Endothelial cell of umbilical vein (primary cell): ENCODE measurements at regions not wholly inside any gene's neighbourhood (a gene's known extent, or its start where the extent isn't known, plus 50 kb on each side); places are given as distances from the start of the nearest gene placed in this dataset.

ENCODE experiments used
- BruUV-seq: library from RNA; stranded (reverse); fragments of 400-500 nt; replicated peaks from 2 replicates; lab custom pipeline; 2021; lab: Mats Ljungman, UMichigan
- CTCF ChIA-PET: fragments of 300-600, 350-600 bp; sonication (Branson Sonifier 250); formaldehyde crosslinking; loops from one replicate; lab custom pipeline; 2021; ENCODE audit warnings: antibody characterized with exemption, inconsistent platforms; lab: Charles Lee
- POLR2A ChIA-PET: fragments of 300-600, 350-600 bp; sonication (Branson Sonifier 250); formaldehyde crosslinking; loops from one replicate; lab custom pipeline; 2021; ENCODE audit warnings: antibody characterized with exemption, inconsistent platforms; lab: Charles Lee
- DNase-seq: peaks from one replicate; pipeline ENCODE4 v3.0.0-alpha.2; 2011; ENCODE audit warnings: low read depth, low spot score
- FAIRE-seq: peaks from 2 replicates; lab custom pipeline; 2011; peaks lifted over from hg19 to GRCh38; lab: Jason Lieb, UNC
- H2AFZ ChIP-seq: 2 replicates; pipeline ENCODE4 v1.6.0; 2012; ENCODE audit warnings: low read depth, low read length, control low read depth, inconsistent platforms
- H3K27ac ChIP-seq: 2 replicates; pipeline ENCODE4 v1.5.1; 2011; ENCODE audit warnings: low read depth, mild to moderate bottlenecking, control low read depth, low read length, moderate library complexity; ENCODE audit not compliant: insufficient read depth
- H3K27me3 ChIP-seq, 2 experiments: 2 replicates each; pipeline versions ENCODE4 v1.6.0 to v1.6.1; 2011; ENCODE audit warnings: low read length in 2 of 2, mixed read lengths in 1 of 2; ENCODE audit not compliant: control insufficient read depth in 2 of 2, insufficient read depth in 2 of 2
- H3K36me3 ChIP-seq, 2 experiments: 2 replicates in 1 of 2; 3 replicates in 1 of 2; pipeline ENCODE4 v1.5.1; 2011; ENCODE audit warnings: low read length in 2 of 2, mild to moderate bottlenecking in 1 of 2, moderate library complexity in 1 of 2; ENCODE audit not compliant: control insufficient read depth in 2 of 2, insufficient read depth in 2 of 2; ENCODE audit errors: extremely low read depth in 1 of 2
- H3K4me1 ChIP-seq: 3 replicates; pipeline ENCODE4 v1.5.1; 2011; ENCODE audit warnings: mild to moderate bottlenecking, low read length; ENCODE audit not compliant: control insufficient read depth, insufficient read depth; ENCODE audit errors: extremely low read depth
- H3K4me2 ChIP-seq: 2 replicates; pipeline ENCODE4 v1.6.1; 2011; ENCODE audit warnings: low read length, control low read depth, mixed read lengths; ENCODE audit not compliant: insufficient read depth
- H3K4me3 ChIP-seq, 3 experiments: fragments of 200-600 bp in 1 of 3; sonication (generic), shearing (Covaris generic) in 1 of 3; replicated peaks in 1 of 3; 2 replicates each; pipeline ENCODE4 v1.5.1; 2011 to 2016; ENCODE audit warnings: control low read depth in 3 of 3, low read length in 3 of 3, mild to moderate bottlenecking in 2 of 3, inconsistent platforms in 1 of 3, low read depth in 1 of 3, moderate library complexity in 1 of 3; ENCODE audit not compliant: insufficient read depth in 1 of 3
- H3K79me2 ChIP-seq: 2 replicates; pipeline ENCODE4 v1.6.0; 2012; ENCODE audit warnings: low read length, inconsistent platforms; ENCODE audit not compliant: control insufficient read depth, insufficient read depth
- H3K9ac ChIP-seq: replicated peaks from 2 replicates; pipeline ENCODE3; 2011; ENCODE audit warnings: low read length, control low read depth; ENCODE audit not compliant: insufficient read depth; ENCODE audit errors: extremely low read depth
- H3K9me1 ChIP-seq: replicated peaks from 3 replicates; pipeline ENCODE4 v1.6.0; 2011; ENCODE audit warnings: mild to moderate bottlenecking, low read length; ENCODE audit not compliant: control insufficient read depth, insufficient read depth; ENCODE audit errors: extremely low read depth
- H3K9me3 ChIP-seq: replicated peaks from 2 replicates; pipeline ENCODE4 v1.5.1; 2012; ENCODE audit warnings: low read length, inconsistent platforms; ENCODE audit not compliant: control insufficient read depth, insufficient read depth
- H4K20me1 ChIP-seq: replicated peaks from 2 replicates; pipeline ENCODE3; 2011; ENCODE audit warnings: mild to moderate bottlenecking, low read length; ENCODE audit not compliant: control insufficient read depth, insufficient read depth; ENCODE audit errors: extremely low read depth
- CTCF ChIP-seq, 2 donors: IDR thresholded peaks; 1 replicate in 1 of 2; 2 replicates in 1 of 2; pipeline ENCODE4 v1.5.1; 2011; ENCODE audit warnings: low read length in 2 of 2, mild to moderate bottlenecking in 2 of 2, moderate library complexity in 2 of 2, control low read depth in 1 of 2, inconsistent platforms in 1 of 2, low read depth in 1 of 2; ENCODE audit not compliant: insufficient read depth in 1 of 2; ENCODE audit errors: extremely low read depth in 1 of 2
- EZH2 ChIP-seq: IDR thresholded peaks from 2 replicates; pipeline ENCODE4 v1.6.1; 2012; ENCODE audit warnings: borderline replicate concordance, low read depth, mild to moderate bottlenecking, moderate library complexity, low read length, inconsistent platforms; ENCODE audit not compliant: severe bottlenecking
- FOS ChIP-seq: IDR thresholded peaks from 2 replicates; pipeline ENCODE4 v1.6.1; 2011; ENCODE audit warnings: mild to moderate bottlenecking, low read length, moderate library complexity, borderline replicate concordance; ENCODE audit not compliant: insufficient read depth
- GATA2 ChIP-seq: IDR thresholded peaks from 2 replicates; pipeline ENCODE4 v1.7.0; 2011; ENCODE audit warnings: low read depth, mild to moderate bottlenecking, moderate library complexity, mixed read lengths, low read length; ENCODE audit not compliant: insufficient read length, insufficient read depth
- JUN ChIP-seq: IDR thresholded peaks from 2 replicates; pipeline ENCODE4 v1.6.1; 2011; ENCODE audit warnings: borderline replicate concordance, low read depth; ENCODE audit not compliant: insufficient read length, insufficient read depth
- MAX ChIP-seq: IDR thresholded peaks from 2 replicates; pipeline ENCODE4 v1.6.1; 2011; ENCODE audit not compliant: insufficient read depth, insufficient read length
- MYC ChIP-seq: IDR thresholded peaks from one replicate; pipeline ENCODE4 v1.6.1; 2011; ENCODE audit warnings: mild to moderate bottlenecking, low read depth, low read length
- POLR2A ChIP-seq: IDR thresholded peaks from 2 replicates; pipeline ENCODE4 v1.6.1; 2012; ENCODE audit warnings: low read depth, mild to moderate bottlenecking, control low read depth, low read length
- POLR2AphosphoS5 ChIP-seq: IDR thresholded peaks from 2 replicates; pipeline ENCODE4 v1.6.1; 2012; ENCODE audit warnings: low read depth, mild to moderate bottlenecking, control low read depth, low read length, moderate library complexity; ENCODE audit not compliant: insufficient read depth
- dilution Hi-C: fragments of 300-500 bp; cut with MboI; formaldehyde crosslinking; loops from one replicate; pipeline ENCODE4 v1.15.0; 2019; ENCODE audit warnings: low sequenced_read_pairs; ENCODE audit not compliant: extremely low pct_ligation_motif_present
- intact Hi-C: fragments of 100-400 bp; cut with micrococcal nuclease; formaldehyde crosslinking; loops from one replicate; pipeline ENCODE4 v1.10.0; 2022

- no peak for FAIRE-seq
- no TSS peak for BruUV-seq
- CTCF ChIA-PET: no interaction called here
Measured at GRCh38 chr3:154616298-154616697, 186.3 kb upstream of the GPR149 start.

More at GRCh38 chr3:154616298-154616697, 186.3 kb upstream of the GPR149 start:
- H3K4me2 ChIP-seq: no peak overlapping the region
- dilution Hi-C loops (no loop called here), intact Hi-C loops (no loop called here)
- no peak for TF ChIP-seq POLR2A
- TF ChIP-seq JUN: no peak
- TF ChIP-seq CTCF (IDR thresholded peaks at IDR 0.05; ENCODE audit: extremely low read depth in 1 of 2, insufficient read depth in 1 of 2, low read depth in 1 of 2, low read length in 2 of 2): no peak
- TF ChIP-seq POLR2AphosphoS5: no peak
- no peak for TF ChIP-seq FOS
- no peak for TF ChIP-seq MYC
- no peak for TF ChIP-seq MAX
- no peak for TF ChIP-seq EZH2
- TF ChIP-seq GATA2: no peak
- H3K9ac ChIP-seq: no peak overlapping the region
- no peaks in the 10 kb centered on the region for H4K20me1 ChIP-seq
- no peaks in the 10 kb centered on the region for H3K27me3 ChIP-seq
- H3K27ac ChIP-seq: no peak overlapping the region
- H3K79me2 ChIP-seq: no peaks in the 10 kb centered on the region
- H3K9me3 ChIP-seq: peaks cover 1% of the 10 kb centered on the region
- no peaks in the 10 kb centered on the region for H3K9me1 ChIP-seq
- H3K4me1 ChIP-seq: no peaks in the 10 kb centered on the region
- POLR2A ChIA-PET: no interaction called here
- H2AFZ ChIP-seq: no peak overlapping the region
- no peak for DNase-seq
- H3K36me3 ChIP-seq: no peaks in the 10 kb centered on the region
- H3K4me3 ChIP-seq: no peak overlapping the region
